ENCODE measurements at regions not wholly inside any gene's neighbourhood (a gene's known extent, or its start where the extent isn't known, plus 50 kb on each side); places are given as distances from the start of the nearest gene placed in this dataset.

DNA sequence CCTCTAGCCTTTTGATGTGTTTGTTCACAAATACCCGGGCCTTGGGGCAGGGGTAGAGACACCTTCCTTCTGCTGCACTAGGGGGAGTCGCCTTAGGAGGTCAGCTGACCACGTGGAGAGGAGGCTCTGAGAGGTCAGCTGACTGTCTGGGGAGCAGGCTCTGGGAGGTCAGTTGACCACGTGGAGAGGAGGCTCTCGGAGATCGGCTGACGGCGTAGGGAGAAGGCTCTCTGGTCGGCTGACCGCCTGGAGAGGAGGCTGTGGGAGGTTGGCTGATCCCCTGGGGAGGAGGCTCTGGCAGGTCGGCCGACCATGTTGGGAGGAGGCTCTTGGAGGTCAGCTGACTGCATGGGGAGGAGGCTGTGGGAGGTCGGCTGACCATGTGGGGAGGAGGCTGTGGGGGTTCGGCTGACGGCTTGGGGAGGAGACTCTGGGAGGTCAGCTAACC lies 59.6 kb upstream of the LYZL1 start:
- TF ChIP-seq CTCF (IDR thresholded peaks at IDR 0.05) = no peak
- no peak for TF ChIP-seq EZH2 (IDR thresholded peaks at IDR 0.05)

All from neural progenitor cell (in vitro differentiated cells).